T1000 (cell line): ENCODE measurements at regions not wholly inside any gene's neighbourhood (a gene's known extent, or its start where the extent isn't known, plus 50 kb on each side); places are given as distances from the start of the nearest gene placed in this dataset.

Source experiments
- DNase-seq: peaks from one replicate; lab custom pipeline; 2025; ENCODE audit warnings: mixed read lengths; lab: John Stamatoyannopoulos, UW

GRCh38 chr10:83663918-83664317 is 475.4 kb upstream of the GHITM start:
- DNase-seq = no peak

- DNase-seq = no peak
Observed at GRCh38 chr10:83666762-83667161, 472.5 kb upstream of the GHITM start.

GRCh38 chr10:83667594-83667993 is 471.7 kb upstream of the GHITM start:
- no peak for DNase-seq

- no peak for DNase-seq
Observed at GRCh38 chr10:83673316-83673715, 466.0 kb upstream of the GHITM start.

- DNase-seq = no peak
Observed at GRCh38 chr10:83677795-83678194, 461.5 kb upstream of the GHITM start.

GRCh38 chr10:83678850-83679249 is 460.5 kb upstream of the GHITM start:
- DNase-seq = no peak

GRCh38 chr10:83680470-83680891 is 458.8 kb upstream of the GHITM start:
- no peak for DNase-seq

- DNase-seq = no peak
Observed at GRCh38 chr10:83682414-83682813, 456.9 kb upstream of the GHITM start.

GRCh38 chr10:83685458-83685857 is 453.9 kb upstream of the GHITM start:
- DNase-seq = no peak

GRCh38 chr10:83691791-83692596 is 447.3 kb upstream of the GHITM start:
- DNase-seq = peak; percentile 9

GRCh38 chr10:83698899-83699298 is 440.4 kb upstream of the GHITM start:
- DNase-seq = no peak

- DNase-seq = no peak
Observed at GRCh38 chr10:83701799-83702198, 437.5 kb upstream of the GHITM start.

GRCh38 chr10:83702731-83703130 is 436.6 kb upstream of the GHITM start:
- DNase-seq = no peak

- DNase-seq = no peak
Observed at GRCh38 chr10:83706120-83706519, 433.2 kb upstream of the GHITM start.

- DNase-seq = no peak
Observed at GRCh38 chr10:83706952-83707582, 432.2 kb upstream of the GHITM start.

GRCh38 chr10:83713423-83713822 is 425.9 kb upstream of the GHITM start:
- DNase-seq = no peak

GRCh38 chr10:83723080-83723479 is 416.2 kb upstream of the GHITM start:
- DNase-seq = no peak

GRCh38 chr10:83724471-83725241 is 414.7 kb upstream of the GHITM start:
- no peak for DNase-seq

GRCh38 chr10:83725567-83725966 is 413.7 kb upstream of the GHITM start:
- DNase-seq = no peak

GRCh38 chr10:83734278-83734677 is 405.0 kb upstream of the GHITM start:
- DNase-seq = no peak

GRCh38 chr10:83736008-83736407 is 403.3 kb upstream of the GHITM start:
- DNase-seq = no peak

- no peak for DNase-seq
Observed at GRCh38 chr10:83750604-83751003, 388.7 kb upstream of the GHITM start.

- no peak for DNase-seq
Observed at GRCh38 chr10:83753490-83753889, 385.8 kb upstream of the GHITM start.
